ENCODE measurements at regions not wholly inside any gene's neighbourhood (a gene's known extent, or its start where the extent isn't known, plus 50 kb on each side); places are given as distances from the start of the nearest gene placed in this dataset.

DNA sequence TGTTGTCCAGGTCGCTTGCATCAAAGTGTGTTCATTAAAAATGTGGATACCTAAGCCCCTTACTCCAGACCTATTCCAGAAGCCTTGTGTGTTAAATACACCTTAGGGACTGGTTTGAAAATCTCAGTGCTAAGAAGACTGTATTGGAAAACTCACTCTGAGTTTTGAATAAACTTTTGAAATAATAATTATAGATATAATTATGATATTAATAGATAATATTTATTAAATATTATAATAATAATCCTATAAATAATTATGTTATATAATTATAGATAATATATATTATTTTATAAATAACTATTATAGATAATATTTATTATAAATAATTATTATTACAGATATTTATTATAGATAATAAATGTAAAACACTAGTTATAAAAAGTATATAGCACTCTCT lies 165.3 kb downstream of the ARRDC3 start:
- TF ChIP-seq, protein P1, sequence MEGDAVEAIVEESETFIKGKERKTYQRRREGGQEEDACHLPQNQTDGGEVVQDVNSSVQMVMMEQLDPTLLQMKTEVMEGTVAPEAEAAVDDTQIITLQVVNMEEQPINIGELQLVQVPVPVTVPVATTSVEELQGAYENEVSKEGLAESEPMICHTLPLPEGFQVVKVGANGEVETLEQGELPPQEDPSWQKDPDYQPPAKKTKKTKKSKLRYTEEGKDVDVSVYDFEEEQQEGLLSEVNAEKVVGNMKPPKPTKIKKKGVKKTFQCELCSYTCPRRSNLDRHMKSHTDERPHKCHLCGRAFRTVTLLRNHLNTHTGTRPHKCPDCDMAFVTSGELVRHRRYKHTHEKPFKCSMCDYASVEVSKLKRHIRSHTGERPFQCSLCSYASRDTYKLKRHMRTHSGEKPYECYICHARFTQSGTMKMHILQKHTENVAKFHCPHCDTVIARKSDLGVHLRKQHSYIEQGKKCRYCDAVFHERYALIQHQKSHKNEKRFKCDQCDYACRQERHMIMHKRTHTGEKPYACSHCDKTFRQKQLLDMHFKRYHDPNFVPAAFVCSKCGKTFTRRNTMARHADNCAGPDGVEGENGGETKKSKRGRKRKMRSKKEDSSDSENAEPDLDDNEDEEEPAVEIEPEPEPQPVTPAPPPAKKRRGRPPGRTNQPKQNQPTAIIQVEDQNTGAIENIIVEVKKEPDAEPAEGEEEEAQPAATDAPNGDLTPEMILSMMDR (IDR thresholded peaks at IDR 0.05; ENCODE audit: unreplicated experiment), result no peak
- Mint-ChIP-seq H3K27ac (ENCODE audit: unreplicated experiment) (no peak overlapping the region), H3K4me3 (ENCODE audit: unreplicated experiment) (no peak overlapping the region), H3K36me3 (ENCODE audit: low read depth, unreplicated experiment) (no peaks in the 10 kb centered on the region), H3K27me3 (ENCODE audit: unreplicated experiment) (peaks cover 3% of the 10 kb centered on the region), H3K4me1 (ENCODE audit: unreplicated experiment) (no peaks in the 10 kb centered on the region), H3K9me3 (ENCODE audit: unreplicated experiment) (no peaks in the 10 kb centered on the region)
- DNase-seq (ENCODE audit: low spot score), result no peak

DNA sequence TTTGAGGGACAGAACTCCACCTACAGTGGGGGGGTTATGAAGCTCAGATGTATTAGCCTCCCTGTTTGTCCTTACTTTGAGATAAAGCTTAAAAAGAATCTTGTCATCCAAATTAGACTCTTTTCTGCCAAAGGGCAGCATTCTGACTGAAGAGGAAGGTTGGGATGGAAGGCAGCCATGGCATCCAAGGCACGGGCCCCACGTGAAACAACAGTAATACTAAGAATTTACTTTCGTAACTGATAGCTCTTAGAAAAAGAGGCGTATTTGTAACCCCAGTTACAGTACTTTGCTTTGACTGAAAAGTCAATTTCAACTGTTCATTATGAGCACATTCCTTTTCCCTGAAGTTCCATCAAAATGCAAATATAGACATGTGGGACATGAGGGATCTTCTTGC lies 168.5 kb downstream of the ARRDC3 start:
- Mint-ChIP-seq H3K9me3 (ENCODE audit: unreplicated experiment) (no peaks in the 10 kb centered on the region), H3K4me3 (ENCODE audit: unreplicated experiment) (no peak overlapping the region), H3K27ac (ENCODE audit: unreplicated experiment) (no peak overlapping the region), H3K4me1 (ENCODE audit: unreplicated experiment) (no peaks in the 10 kb centered on the region), H3K27me3 (ENCODE audit: unreplicated experiment) (no peaks in the 10 kb centered on the region), H3K36me3 (ENCODE audit: low read depth, unreplicated experiment) (no peaks in the 10 kb centered on the region)
- TF ChIP-seq, protein P1 (IDR thresholded peaks at IDR 0.05; ENCODE audit: unreplicated experiment), result no peak
- DNase-seq (ENCODE audit: low spot score), result no peak
